Fibroblast of pulmonary artery (primary cell): ENCODE measurements at regions not wholly inside any gene's neighbourhood (a gene's known extent, or its start where the extent isn't known, plus 50 kb on each side); places are given as distances from the start of the nearest gene placed in this dataset.

Experiments
- DNase-seq: peaks from one replicate; pipeline ENCODE4 v3.0.0-alpha.2; 2010; ENCODE audit warnings: low read depth
- H3K4me3 ChIP-seq: replicated peaks from 2 replicates; pipeline ENCODE4 v1.5.1; 2011; ENCODE audit warnings: low read depth, mild to moderate bottlenecking, control low read depth, low read length, moderate library complexity
- TF ChIP-seq, protein P1 (sequence below): IDR thresholded peaks from 2 replicates; pipeline ENCODE4 v1.5.1; 2011; ENCODE audit warnings: mild to moderate bottlenecking, control low read depth, low read length, inconsistent platforms; ENCODE audit errors: missing control alignments

DNA sequence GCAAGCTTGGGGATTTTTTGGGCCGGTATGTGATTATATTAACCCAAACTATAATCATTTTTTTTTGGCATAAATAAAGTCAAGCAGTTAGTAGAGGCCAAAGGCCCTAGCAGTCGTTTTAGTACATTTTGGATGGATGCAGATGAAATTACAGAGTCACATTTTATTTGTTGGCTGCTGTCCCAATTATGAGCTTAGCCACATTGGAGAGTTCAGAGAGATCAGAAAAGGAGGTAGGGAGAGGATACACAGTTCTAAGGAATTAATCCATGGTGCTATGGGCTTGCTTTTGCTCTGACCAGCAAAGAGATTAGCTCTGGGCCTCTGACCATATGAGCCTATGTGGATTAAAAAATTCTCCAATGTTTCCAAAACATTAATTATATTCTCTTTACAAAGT lies 395.1 kb downstream of the RAPGEF2 start:
- TF ChIP-seq, protein P1, sequence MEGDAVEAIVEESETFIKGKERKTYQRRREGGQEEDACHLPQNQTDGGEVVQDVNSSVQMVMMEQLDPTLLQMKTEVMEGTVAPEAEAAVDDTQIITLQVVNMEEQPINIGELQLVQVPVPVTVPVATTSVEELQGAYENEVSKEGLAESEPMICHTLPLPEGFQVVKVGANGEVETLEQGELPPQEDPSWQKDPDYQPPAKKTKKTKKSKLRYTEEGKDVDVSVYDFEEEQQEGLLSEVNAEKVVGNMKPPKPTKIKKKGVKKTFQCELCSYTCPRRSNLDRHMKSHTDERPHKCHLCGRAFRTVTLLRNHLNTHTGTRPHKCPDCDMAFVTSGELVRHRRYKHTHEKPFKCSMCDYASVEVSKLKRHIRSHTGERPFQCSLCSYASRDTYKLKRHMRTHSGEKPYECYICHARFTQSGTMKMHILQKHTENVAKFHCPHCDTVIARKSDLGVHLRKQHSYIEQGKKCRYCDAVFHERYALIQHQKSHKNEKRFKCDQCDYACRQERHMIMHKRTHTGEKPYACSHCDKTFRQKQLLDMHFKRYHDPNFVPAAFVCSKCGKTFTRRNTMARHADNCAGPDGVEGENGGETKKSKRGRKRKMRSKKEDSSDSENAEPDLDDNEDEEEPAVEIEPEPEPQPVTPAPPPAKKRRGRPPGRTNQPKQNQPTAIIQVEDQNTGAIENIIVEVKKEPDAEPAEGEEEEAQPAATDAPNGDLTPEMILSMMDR = no peak
- no peak for DNase-seq

DNA sequence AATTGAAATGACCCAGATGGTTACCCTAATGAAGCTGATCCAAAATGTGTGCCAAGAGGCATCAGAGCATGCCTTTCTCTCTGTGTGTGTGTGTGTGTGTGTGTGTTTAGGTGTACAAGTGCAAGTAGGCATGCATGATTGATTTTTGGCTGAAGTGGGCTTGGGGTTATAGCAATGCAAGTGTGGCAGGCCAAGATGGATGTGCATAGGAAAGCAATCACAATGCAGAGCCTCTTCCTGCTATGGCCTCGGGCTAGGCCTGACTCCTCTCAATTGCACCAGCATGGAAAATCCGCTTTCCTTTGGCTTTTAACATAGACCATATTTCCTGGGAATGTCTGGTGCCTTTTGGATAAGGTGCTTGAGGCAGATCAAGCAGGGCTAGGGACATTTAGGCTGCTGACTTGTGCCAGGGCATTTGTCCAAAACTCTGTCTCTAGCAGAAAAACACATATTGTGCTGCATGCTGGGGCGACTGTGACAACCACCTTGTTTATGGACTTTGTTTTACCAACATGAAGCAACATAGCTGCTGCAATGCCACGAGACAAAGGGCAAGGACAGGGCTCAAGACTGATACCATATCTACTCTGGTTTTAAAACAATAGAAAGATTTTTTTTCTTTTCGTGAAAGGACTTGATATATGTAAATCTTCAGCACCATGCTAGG lies 395.7 kb downstream of the RAPGEF2 start:
- H3K4me3 ChIP-seq = no peak overlapping the region
- TF ChIP-seq, protein P1 = no peak
- DNase-seq = no peak

More for the DNA sequence above, 395.1 kb downstream of the RAPGEF2 start:
- no peak overlapping the region for H3K4me3 ChIP-seq

DNA sequence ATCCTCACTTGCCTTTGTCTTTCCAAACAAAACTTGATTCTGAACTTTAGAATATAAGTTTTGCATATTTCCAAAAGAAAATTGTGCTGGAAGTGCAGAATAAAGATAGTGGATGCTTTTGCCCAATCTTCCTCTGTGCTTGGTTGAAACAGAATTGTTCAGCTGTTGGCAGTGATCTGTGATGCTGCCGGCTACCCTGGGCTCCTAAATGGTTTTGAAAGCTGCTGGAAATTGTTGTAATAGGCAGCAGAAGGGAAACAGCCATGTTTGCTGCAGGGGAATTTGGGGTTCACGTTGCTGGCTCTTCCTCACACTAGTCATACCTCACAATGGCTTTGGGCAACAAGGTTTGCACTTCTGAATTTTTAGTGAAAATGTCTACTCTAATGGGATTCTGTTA lies 398.0 kb downstream of the RAPGEF2 start:
- no peak overlapping the region for H3K4me3 ChIP-seq
- no peak for DNase-seq
- TF ChIP-seq, protein P1 = no peak

DNA sequence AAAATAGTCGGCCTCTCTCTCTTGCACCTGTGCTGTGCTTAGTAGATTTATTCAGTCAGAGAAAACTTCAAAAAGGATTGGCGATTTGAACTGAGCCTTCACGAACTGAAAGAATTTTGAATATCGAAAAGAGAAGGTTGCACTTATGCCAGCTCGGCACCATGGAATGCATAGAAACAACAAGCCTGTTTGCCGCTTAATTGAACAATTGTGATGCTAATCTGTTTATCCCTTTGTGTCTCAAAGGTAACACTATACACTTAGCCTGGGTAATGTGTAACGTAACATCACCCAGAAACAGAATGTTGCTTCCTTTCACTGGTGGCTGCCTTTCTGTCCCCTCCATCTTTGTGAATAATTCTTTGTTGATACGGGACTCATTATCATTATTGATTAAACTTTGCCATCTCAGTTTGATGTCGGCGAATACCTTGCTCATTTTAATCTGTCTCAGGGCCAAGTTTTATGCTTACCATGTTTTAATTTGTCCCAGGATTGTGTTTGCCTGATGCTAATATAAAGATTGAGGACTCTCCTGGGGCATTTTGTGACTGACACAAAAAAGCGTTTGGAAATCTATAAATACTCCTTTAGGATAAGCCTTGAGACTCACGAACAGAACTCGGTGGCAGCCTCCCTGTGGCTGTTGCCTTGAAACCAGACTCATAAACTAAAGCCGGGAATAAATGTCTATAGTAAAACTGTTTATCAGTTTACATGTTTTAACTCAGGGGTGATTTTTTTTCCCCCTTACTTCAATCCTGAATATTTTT lies 400.5 kb downstream of the RAPGEF2 start:
- DNase-seq = no peak
- no peak overlapping the region for H3K4me3 ChIP-seq
- TF ChIP-seq, protein P1 = no peak

DNA sequence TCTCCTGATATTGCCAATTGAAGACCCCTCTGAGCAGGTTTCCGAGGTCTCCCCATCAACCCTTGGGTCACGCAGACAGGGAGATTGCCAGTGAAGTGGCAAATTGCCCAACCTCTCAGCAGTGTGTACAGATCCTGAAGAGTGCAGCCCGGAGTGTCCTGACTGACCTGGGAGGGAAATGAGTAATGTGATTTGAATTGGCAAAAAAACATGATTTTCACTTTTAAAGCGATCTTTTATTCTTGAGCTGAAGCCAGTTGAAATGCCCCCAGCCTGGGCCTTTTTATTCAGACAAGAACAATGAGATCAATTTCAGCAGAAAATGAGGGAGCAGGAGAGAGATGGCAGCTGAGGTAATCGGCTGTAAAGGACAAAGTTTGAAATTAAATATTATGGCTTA lies 401.8 kb downstream of the RAPGEF2 start:
- TF ChIP-seq, protein P1 = no peak
- peak; percentile 59 for DNase-seq
- H3K4me3 ChIP-seq = no peak overlapping the region

DNA sequence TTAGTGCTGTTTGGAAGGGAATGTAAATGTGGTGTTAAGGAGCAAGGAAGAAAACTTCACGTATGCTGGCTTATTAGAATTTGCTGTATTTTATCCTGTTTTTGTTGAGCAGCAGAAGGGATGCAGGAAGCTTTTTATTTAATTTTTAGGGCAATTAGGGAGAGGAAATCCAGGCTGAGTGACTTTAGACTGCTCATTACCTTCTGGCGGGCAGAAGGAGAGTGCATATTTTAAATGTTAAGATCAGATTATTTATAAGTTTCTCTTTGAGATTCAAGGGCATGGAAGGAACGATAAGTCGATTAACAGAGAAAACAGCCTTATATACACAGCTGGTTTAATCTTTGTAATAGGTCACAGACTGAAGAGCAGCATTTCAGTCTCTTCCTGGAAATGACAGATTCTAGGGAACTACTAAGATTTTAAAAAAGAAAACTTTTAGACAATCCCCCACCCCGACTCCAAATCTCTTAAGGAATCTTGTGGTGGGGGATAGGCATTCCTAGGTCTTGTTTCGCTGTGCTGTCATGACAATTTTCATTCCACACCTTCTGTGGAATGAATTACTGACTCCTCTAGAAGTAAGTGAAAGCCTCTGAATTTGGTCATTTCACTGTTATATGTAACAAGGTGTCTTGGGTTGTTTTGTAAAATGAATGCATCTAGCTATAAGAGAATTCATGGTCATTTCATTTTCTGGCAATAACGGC lies 402.5 kb downstream of the RAPGEF2 start:
- no peak overlapping the region for H3K4me3 ChIP-seq
- TF ChIP-seq, protein P1 = no peak
- no peak for DNase-seq
